ENCODE measurements at regions not wholly inside any gene's neighbourhood (a gene's known extent, or its start where the extent isn't known, plus 50 kb on each side); places are given as distances from the start of the nearest gene placed in this dataset.

DNA sequence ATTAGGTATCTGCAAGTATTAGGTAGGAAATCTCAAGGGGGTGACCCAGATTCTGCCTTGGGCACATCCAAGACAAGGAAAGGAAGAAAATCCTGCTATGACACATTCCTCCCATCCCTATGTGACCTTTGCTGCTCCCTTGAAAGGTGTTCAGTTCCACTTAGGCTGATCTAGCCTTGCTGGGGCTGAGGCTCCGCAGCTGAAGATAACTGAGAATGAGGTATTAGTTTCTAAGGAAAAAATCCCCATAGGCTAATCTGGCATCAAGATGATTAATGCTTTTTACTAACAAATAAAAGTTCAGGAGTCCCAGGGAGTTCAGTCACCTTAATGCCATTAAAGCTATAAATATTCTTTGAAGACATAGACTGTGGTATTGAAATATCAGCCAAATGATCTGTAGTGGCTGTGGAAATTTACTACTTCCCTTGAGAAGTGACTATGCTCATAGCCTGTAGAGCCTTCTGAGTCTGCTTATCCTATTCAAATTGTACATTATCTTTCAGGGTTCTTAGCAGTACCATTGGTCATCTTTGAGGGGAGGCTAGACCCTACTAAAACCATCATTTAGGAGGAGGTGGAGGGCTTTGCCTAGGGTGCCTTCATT is 239.9 kb upstream of the RAG2 start:
- Histone ChIP-seq H3K27me3 (ENCODE audit: insufficient read depth, low read depth, low read length) (no peaks in the 10 kb centered on the region), H3F3A (ENCODE audit: insufficient read depth, low read length, poor library complexity, severe bottlenecking) (no peaks in the 10 kb centered on the region), H4K20me1 (ENCODE audit: insufficient read depth) (no peaks in the 10 kb centered on the region), H3K9me3 (ENCODE audit: low read length) (no peaks in the 10 kb centered on the region), H3K4me2 (ENCODE audit: low read length) (no peak overlapping the region), H3K27ac (ENCODE audit: low read length) (no peak overlapping the region), H3K9ac (ENCODE audit: low read length) (no peak overlapping the region), H2AFZ (ENCODE audit: low read depth, low read length) (no peak overlapping the region), H3K9me2 (ENCODE audit: insufficient read depth, low read length) (no peaks in the 10 kb centered on the region), H3K79me2 (replicated peaks; ENCODE audit: insufficient read depth, low read length) (no peaks in the 10 kb centered on the region), H3K36me3 (ENCODE audit: insufficient read depth, low read length) (no peaks in the 10 kb centered on the region), H3K4me3 (ENCODE audit: low read length) (no peak overlapping the region)
- TF ChIP-seq TAF1 (IDR thresholded peaks at IDR 0.05; ENCODE audit: low read depth) (no peak), SMC3 (conservative IDR thresholded peaks at IDR 0.05; ENCODE audit: poor library complexity) (no peak), POLR2AphosphoS5 (IDR thresholded peaks at IDR 0.05) (no peak), RAD21 (conservative IDR thresholded peaks at IDR 0.05) (no peak), EZH2 (IDR thresholded peaks at IDR 0.05; ENCODE audit: borderline replicate concordance, insufficient read depth, low read length, poor library complexity, severe bottlenecking) (no peak), MXI1 (conservative IDR thresholded peaks at IDR 0.05; ENCODE audit: poor library complexity, severe bottlenecking) (no peak), EP300 (conservative IDR thresholded peaks at IDR 0.05; ENCODE audit: poor library complexity, severe bottlenecking) (no peak), CTCF (IDR thresholded peaks at IDR 0.05; ENCODE audit: poor library complexity, severe bottlenecking) (no peak)
- TF ChIP-seq, protein P1, sequence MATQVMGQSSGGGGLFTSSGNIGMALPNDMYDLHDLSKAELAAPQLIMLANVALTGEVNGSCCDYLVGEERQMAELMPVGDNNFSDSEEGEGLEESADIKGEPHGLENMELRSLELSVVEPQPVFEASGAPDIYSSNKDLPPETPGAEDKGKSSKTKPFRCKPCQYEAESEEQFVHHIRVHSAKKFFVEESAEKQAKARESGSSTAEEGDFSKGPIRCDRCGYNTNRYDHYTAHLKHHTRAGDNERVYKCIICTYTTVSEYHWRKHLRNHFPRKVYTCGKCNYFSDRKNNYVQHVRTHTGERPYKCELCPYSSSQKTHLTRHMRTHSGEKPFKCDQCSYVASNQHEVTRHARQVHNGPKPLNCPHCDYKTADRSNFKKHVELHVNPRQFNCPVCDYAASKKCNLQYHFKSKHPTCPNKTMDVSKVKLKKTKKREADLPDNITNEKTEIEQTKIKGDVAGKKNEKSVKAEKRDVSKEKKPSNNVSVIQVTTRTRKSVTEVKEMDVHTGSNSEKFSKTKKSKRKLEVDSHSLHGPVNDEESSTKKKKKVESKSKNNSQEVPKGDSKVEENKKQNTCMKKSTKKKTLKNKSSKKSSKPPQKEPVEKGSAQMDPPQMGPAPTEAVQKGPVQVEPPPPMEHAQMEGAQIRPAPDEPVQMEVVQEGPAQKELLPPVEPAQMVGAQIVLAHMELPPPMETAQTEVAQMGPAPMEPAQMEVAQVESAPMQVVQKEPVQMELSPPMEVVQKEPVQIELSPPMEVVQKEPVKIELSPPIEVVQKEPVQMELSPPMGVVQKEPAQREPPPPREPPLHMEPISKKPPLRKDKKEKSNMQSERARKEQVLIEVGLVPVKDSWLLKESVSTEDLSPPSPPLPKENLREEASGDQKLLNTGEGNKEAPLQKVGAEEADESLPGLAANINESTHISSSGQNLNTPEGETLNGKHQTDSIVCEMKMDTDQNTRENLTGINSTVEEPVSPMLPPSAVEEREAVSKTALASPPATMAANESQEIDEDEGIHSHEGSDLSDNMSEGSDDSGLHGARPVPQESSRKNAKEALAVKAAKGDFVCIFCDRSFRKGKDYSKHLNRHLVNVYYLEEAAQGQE (IDR thresholded peaks at IDR 0.05; ENCODE audit: borderline replicate concordance), result no peak

DNA sequence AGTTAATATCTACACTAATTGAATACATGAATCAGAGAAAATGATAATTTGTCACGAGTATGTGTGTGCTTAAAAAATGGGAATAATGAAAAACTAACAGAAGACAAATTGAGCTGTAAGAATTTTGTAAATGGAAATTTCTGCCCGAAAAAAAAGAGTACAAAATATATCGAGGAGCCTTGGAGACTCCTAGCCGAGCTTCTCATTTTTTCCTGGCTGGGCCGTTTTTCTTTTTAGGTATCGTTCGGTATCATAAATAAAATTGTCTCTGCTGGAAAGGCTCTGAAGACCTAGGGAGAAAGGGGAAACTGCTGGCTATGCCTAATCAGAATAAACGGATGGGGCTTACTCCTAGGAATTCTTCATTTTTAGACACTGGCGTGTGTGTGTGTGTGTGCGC is 227.2 kb upstream of the RAG2 start:
- Histone ChIP-seq H3K4me2 (ENCODE audit: low read length) (no peak overlapping the region), H3K9me2 (ENCODE audit: insufficient read depth, low read length) (no peaks in the 10 kb centered on the region), H3K4me3 (ENCODE audit: low read length) (no peak overlapping the region), H3F3A (ENCODE audit: insufficient read depth, low read length, poor library complexity, severe bottlenecking) (no peaks in the 10 kb centered on the region), H4K20me1 (ENCODE audit: insufficient read depth) (no peaks in the 10 kb centered on the region), H3K9ac (ENCODE audit: low read length) (no peak overlapping the region), H3K9me3 (ENCODE audit: low read length) (no peaks in the 10 kb centered on the region), H3K36me3 (ENCODE audit: insufficient read depth, low read length) (no peaks in the 10 kb centered on the region), H3K27me3 (ENCODE audit: insufficient read depth, low read depth, low read length) (no peaks in the 10 kb centered on the region), H3K27ac (ENCODE audit: low read length) (no peak overlapping the region), H3K79me2 (replicated peaks; ENCODE audit: insufficient read depth, low read length) (no peaks in the 10 kb centered on the region), H2AFZ (ENCODE audit: low read depth, low read length) (no peak overlapping the region)
- TF ChIP-seq POLR2AphosphoS5 (IDR thresholded peaks at IDR 0.05), result no peak
- TF ChIP-seq EZH2 (IDR thresholded peaks at IDR 0.05; ENCODE audit: borderline replicate concordance, insufficient read depth, low read length, poor library complexity, severe bottlenecking), result no peak
- no peak for TF ChIP-seq CTCF (IDR thresholded peaks at IDR 0.05; ENCODE audit: poor library complexity, severe bottlenecking)
- no peak for TF ChIP-seq MXI1 (conservative IDR thresholded peaks at IDR 0.05; ENCODE audit: poor library complexity, severe bottlenecking)
- TF ChIP-seq EP300 (conservative IDR thresholded peaks at IDR 0.05; ENCODE audit: poor library complexity, severe bottlenecking), result no peak
- TF ChIP-seq RAD21 (conservative IDR thresholded peaks at IDR 0.05), result no peak
